Activated T-helper 1 cell treated with Interleukin-2 at 50 U/mL for 16 hours (primary cell): ENCODE measurements at regions not wholly inside any gene's neighbourhood (a gene's known extent, or its start where the extent isn't known, plus 50 kb on each side); places are given as distances from the start of the nearest gene placed in this dataset.

Experiments used
- DNase-seq: peaks from one replicate; pipeline ENCODE4 v3.0.0-alpha.2; 2020; ENCODE audit warnings: low read depth

DNA sequence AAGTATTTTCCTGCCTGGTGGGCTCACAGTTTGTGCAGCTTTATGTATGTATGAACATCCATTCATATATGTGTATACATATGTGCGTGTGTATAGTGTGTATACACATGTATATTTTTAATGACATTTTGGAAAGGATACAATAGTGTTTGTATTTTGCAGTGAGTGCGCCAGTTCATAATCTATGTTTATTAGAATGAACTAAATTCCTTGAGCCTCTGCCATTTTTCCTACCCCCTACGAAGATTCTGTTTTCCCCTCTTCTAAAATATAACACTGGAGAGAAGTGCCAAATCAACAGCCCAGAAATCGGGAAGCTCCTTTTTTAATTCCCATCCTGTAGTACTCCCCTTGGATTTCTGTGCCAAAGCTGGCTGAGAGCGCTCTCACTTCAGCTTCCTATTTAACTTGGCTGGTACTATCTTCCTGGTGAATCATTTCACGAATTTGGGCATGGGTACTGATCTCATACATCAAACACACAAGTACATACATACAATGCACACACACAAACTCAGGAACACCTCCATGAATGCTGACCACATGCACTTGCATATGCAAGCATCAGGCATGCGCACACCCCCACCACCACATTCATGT lies 578.4 kb upstream of the WWC1 start:
- no peak for DNase-seq

DNA sequence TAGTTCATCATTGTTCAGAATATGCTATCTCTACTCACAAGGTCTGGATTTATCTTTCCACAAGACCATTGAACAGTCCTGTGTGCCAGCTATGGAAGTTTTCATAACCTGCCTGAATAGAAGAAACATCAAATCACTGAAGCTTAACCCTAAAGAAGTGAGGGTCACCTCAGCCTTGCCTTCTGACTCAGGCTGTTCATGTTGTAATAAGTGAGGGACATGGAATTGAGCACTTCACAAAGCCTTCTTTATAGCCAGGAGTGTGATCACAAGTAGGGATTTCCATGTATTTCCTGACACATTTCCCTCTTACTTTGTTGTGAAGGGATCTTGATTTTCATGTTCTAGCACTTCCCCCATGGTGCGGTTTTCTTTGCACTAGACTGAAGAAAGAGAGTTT lies 577.5 kb upstream of the WWC1 start:
- no peak for DNase-seq

- no peak for DNase-seq
Observed at GRCh38 chr5:167716126-167716775, 575.2 kb upstream of the WWC1 start.

GRCh38 chr5:167720259-167720658 lies 571.2 kb upstream of the WWC1 start:
- DNase-seq = no peak

GRCh38 chr5:167720676-167721260 lies 570.7 kb upstream of the WWC1 start:
- no peak for DNase-seq

DNA sequence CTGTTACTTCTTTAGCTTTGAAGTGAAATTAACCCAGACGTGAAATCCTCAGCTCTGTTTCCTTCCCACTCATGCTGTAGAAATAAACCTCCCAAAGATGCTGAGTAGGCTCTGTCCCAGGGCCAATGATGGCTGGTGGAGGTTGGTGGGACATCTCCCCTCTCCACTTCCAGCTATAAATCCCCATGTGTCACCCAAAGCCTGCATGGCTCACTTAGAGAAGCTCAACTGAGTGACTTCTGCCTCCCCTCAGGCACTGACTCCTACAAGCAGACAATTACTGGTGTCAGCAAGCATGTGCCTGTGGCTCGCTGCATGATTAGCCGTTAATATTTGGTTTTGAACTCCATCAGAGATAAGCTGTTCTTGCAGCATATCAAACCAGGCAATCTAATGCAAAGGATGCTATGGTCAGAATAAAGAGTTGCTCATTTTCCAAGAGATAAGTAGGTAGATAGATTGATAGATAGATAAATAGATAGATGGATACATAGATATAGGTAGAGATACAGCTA lies 569.5 kb upstream of the WWC1 start:
- no peak for DNase-seq

DNA sequence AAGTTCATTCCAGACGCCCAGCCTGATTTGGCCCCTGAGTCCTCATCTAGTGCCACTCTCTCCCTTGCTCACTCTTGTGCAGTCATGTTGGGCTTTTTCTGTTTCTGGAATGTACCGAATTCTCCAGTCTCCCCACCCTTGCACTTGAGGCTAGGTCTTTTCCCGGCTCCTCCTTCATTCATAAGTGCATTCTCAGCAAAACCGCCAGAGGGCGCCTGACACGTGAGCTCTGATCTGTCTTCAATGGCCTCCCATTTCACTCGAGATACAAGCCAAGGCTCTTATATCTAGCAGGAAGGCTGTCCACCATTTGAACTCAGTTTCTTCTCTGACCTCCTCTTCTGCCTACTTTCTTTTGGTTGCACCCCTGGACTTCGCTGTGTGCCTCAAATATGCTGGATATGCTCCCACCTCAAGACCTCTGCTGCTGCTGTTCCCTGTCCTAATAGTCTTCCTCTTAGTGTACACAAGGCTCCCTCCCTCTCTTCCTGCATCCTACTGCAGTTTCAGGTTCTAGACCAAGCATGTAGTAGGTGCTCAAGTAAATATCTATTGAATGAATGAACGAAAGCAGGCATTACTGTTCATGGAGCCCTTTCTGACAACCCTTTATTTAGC lies 568.1 kb upstream of the WWC1 start:
- peak; percentile 35 for DNase-seq

DNA sequence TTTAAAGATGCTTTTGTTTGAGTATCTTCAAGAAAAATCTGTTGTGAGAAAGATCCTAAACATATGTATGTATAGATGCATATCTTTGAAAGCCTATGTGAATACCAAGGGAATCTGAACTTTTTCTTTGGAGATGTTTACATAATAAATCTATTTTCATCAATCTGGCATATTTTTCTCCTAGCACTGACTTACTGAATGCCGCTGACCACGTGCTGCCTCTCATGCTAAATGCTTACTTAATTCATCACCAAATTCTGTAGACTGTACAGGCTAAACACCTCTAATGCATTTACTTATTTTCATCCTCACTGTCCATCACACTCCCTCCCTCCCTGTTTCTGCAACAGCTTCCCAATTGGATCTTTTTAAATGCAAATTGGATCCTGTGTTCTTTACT lies 566.2 kb upstream of the WWC1 start:
- DNase-seq = no peak

DNA sequence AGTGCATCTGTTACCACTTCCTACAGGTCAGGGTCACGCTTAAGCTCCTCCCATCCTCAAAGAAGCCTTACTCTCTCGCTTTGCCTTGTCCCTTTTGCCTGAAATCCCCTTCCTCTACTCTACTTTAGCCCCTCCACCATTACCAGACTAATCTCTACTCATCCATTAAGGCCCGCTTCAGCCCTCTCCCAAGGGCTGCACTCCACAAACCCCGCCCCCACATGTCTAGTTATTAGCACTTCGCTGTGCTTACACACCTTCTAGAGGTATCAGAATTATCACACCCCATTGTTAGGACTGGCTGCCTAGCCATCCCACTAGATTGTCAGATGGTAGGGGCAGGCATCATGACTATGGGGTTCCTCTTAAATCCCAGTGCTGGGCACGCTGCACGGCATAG lies 565.7 kb upstream of the WWC1 start:
- DNase-seq = no peak

DNA sequence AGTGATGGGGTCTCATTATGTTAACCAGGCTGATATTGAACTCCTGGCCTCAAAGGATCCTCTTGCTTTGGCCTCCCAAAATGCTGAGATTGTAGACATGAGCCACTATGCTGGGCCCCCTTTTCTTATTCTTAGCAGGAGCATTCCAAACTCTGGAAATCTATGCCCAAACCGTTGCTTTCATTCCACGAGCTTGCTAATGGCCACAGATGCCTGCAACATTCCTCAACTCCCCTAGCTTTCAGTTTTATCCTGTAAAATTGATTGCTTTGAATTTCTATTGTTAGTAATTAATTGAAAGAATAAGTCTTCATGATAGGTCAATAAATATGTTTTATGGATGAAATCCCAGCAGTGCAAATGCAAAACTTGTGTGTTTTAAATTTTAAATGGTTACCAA lies 564.8 kb upstream of the WWC1 start:
- DNase-seq = no peak

- DNase-seq = no peak
Observed at GRCh38 chr5:167730121-167730520, 561.3 kb upstream of the WWC1 start.

DNA sequence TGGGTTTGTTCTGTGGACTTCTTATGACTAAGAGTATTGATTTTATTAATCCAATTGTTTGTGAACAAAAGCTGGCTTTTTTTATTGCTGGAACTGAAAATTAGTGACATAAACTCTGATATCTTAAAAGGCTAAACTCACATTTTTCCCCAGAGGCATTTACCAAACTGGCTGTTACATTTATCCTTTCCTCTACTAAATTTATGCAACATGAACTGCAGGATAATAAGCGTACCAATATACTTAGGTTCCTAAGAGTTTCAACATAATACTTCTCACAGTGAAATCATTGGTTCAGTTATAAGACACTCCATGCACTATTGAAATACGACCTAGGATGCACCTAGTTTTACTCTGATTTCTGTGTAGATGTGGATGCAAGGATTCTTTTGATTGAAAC lies 560.8 kb upstream of the WWC1 start:
- DNase-seq = no peak

DNA sequence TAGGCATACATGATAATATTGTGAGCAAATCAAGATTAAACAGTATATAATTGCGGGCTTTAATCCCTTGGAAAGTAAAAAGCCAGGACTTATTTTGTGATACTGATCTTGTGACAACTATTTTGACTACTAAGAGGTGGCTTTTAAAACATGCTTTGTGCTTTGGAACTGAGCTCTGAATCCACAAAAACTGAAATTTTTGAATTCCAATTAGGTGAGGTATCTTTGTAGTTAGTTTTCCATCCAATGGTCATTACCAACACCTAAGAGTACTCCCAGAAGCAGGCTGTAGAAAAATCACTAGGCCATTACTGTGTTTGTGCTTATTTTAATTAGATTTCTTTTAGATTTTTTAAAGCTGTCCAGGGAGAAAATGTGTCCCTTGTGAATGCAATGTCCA lies 559.5 kb upstream of the WWC1 start:
- DNase-seq = no peak

DNA sequence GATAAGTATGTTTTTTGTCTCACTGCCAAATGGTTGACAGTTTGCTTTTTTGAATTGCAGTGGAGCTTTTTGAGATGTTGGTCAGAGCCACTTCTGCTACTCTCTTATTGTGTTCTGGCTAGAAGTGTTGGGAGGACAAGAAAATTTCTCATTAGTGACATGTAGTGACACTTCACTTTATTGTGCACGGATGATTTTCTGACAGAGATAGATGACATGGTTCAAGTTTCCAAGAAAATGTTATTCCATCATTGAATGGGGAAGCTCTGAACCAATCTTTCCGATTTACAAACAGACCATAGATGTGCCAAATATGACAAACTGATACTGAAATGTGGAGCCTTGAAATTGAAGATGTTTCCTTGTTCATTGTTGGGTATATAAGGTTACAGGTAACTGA lies 558.9 kb upstream of the WWC1 start:
- no peak for DNase-seq

DNA sequence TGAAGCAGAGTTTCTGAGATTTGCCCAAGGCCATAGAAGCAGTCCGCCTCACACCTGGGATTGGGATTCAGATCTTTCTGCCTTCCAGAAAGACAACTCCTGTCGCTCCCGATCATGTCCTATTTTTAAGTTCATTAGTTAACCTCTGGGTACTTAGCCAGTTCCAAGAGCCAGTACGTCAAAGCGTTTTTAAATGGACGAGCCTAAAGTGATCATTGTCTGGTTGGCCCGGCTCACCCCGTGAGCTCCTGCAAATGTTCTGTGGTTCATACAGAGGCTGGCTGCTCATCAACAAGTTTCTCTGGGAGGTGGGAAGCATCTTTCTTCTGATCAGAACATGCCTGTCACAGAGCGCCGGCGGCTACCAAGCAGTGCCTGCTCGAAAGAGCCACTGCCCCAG lies 554.5 kb upstream of the WWC1 start:
- no peak for DNase-seq

GRCh38 chr5:167743695-167744464 lies 547.6 kb upstream of the WWC1 start:
- DNase-seq = no peak

GRCh38 chr5:167745868-167746267 lies 545.6 kb upstream of the WWC1 start:
- DNase-seq = no peak

- no peak for DNase-seq
Observed at GRCh38 chr5:167750586-167750985, 540.9 kb upstream of the WWC1 start.

- DNase-seq = no peak
Observed at GRCh38 chr5:167752936-167753335, 538.5 kb upstream of the WWC1 start.

DNA sequence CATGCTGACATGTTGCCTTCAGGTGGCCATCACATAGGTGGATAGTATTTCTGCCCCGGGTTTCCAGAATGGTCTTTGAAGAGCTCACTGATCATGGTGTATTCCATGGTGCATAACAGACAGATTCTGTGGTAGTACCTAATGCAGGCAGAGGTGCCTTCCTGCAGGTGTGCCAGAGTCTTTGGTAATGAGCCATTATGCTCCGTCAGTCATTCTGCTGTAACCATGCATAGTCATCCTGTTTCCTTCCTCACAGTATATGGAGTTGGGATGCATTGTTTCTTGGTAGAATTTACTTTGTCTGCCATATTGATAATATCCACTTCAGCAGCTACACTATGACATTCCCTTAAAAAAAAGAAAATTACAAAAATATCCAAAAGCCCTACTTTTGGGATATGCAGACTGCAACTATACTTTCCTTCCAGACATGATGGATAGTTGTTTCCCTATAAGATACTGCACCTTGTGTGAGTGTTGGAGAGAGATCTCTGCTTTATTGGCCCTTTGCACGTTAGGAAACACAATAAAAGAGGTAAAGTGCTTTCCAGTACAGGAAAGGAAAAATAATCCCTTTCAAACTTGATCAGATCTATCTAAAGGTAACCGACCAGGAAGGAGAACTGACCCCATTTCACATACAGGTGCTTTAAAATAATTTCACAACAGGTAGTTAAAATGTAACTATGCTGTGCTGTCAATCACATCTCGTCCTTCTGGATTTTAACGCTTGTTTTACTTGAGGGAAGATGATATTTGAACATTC lies 537.5 kb upstream of the WWC1 start:
- DNase-seq = no peak

DNA sequence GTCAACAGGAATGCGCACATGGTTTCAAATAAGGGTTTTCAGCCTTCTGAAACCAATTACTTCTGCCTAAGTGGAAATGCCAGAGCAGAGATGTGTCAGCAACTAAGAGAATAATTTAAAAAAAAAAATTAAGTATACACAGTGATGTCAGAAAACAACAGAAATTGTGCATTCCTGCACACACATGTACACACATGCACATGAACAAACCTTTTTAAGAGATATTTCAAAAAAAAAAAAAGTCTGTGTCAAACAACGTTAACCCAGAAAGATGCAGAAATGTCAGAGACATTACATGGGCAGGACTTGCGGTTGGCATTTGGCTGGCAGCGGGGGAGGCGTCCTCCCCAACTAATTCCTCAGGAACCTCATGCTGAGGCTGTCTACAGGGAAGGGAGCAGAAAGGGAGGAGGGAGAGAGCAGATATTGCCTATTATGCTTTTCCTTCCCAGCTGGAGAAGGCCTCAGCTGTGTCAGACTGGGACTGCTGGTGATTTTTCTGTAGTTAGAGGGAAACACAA lies 536.9 kb upstream of the WWC1 start:
- DNase-seq = no peak
